NCI-H1930 (cell line): ENCODE measurements at regions not wholly inside any gene's neighbourhood (a gene's known extent, or its start where the extent isn't known, plus 50 kb on each side); places are given as distances from the start of the nearest gene placed in this dataset.

Experiments used
- DNase-seq, 2 experiments: peaks; one replicate each; lab custom pipeline; 2025; lab: John Stamatoyannopoulos, UW

GRCh38 chr22:27144321-27144720, 486.9 kb downstream of the MIAT start:
- DNase-seq: no peak

GRCh38 chr22:27146866-27147633, 489.7 kb downstream of the MIAT start:
- DNase-seq: no peak

- DNase-seq: no peak
These were observed 490.7 kb downstream of the MIAT start for GRCh38 chr22:27148055-27148454.

- DNase-seq: no peak
These were observed 491.6 kb downstream of the MIAT start for GRCh38 chr22:27148886-27149470.

GRCh38 chr22:27149921-27150543, 492.6 kb downstream of the MIAT start:
- no peak for DNase-seq

- no peak for DNase-seq
These were observed 493.2 kb downstream of the MIAT start for GRCh38 chr22:27150544-27150941.

- DNase-seq: no peak
These were observed 494.0 kb downstream of the MIAT start for GRCh38 chr22:27151407-27151806.

GRCh38 chr22:27152033-27152432, 494.6 kb downstream of the MIAT start:
- DNase-seq: no peak

GRCh38 chr22:27152883-27153282, 495.5 kb downstream of the MIAT start:
- no peak for DNase-seq

- DNase-seq: no peak
These were observed 496.0 kb downstream of the MIAT start for GRCh38 chr22:27153386-27153785.

- no peak for DNase-seq
These were observed 497.3 kb downstream of the MIAT start for GRCh38 chr22:27154717-27155116.

- no peak for DNase-seq
These were observed 499.6 kb downstream of the MIAT start for GRCh38 chr22:27156821-27157489.

GRCh38 chr22:27157666-27158370, 500.4 kb downstream of the MIAT start:
- no peak for DNase-seq

GRCh38 chr22:27159016-27159415, 501.6 kb downstream of the MIAT start:
- DNase-seq: no peak

- no peak for DNase-seq
These were observed 502.4 kb downstream of the MIAT start for GRCh38 chr22:27159716-27160295.

- no peak for DNase-seq
These were observed 506.1 kb downstream of the MIAT start for GRCh38 chr22:27163162-27164137.

- DNase-seq: no peak
These were observed 507.6 kb downstream of the MIAT start for GRCh38 chr22:27164781-27165503.

GRCh38 chr22:27168681-27169080, 511.3 kb downstream of the MIAT start:
- no peak for DNase-seq

GRCh38 chr22:27170491-27170890, 513.1 kb downstream of the MIAT start:
- DNase-seq: no peak

GRCh38 chr22:27171212-27171611, 513.8 kb downstream of the MIAT start:
- DNase-seq: no peak
